K562 (cell line): ENCODE measurements at regions not wholly inside any gene's neighbourhood (a gene's known extent, or its start where the extent isn't known, plus 50 kb on each side); places are given as distances from the start of the nearest gene placed in this dataset.

Source experiments
- ATAC-seq: fragments of 200-7000 bp; cut with Tn5 transposase; 3 replicates; pipeline ENCODE4 v1.9.1; 2020; ENCODE audit warnings: moderate library complexity
- BruUV-seq: library from RNA; stranded (reverse); fragments of 400-500 nt; replicated peaks from 2 replicates; lab custom pipeline; 2021; lab: Mats Ljungman, UMichigan
- CTCF ChIA-PET: fragments of 300-600 bp; formaldehyde crosslinking; extraction: SDS; loops from one replicate; lab custom pipeline; 2021; ENCODE audit warnings: low intra/inter-chr PET ratio; lab: Yijun Ruan, JAX
- POLR2A ChIA-PET: fragments of 300-600, 350-650 bp; sonication (Branson Sonifier 250); formaldehyde crosslinking; extraction: SDS; loops from one replicate; lab custom pipeline; 2021; ENCODE audit warnings: antibody characterized with exemption, inconsistent platforms; lab: Yijun Ruan, JAX
- DNase-seq, 4 experiments: peaks; one replicate each; pipeline versions ENCODE4 v3.0.0 to v3.0.0-alpha.2; 2011 to 2018; ENCODE audit warnings: low spot score in 3 of 4, mixed read lengths in 3 of 4; ENCODE audit errors: extremely low read depth in 1 of 4
- FAIRE-seq: peaks from 2 replicates; lab custom pipeline; 2011; peaks lifted over from hg19 to GRCh38; lab: Jason Lieb, UNC
- H2AFZ ChIP-seq: 2 replicates; pipeline ENCODE4 v1.6.0; 2011; ENCODE audit warnings: low read depth, low read length, control low read depth, inconsistent platforms
- H3K27ac ChIP-seq: fragments of 200-600 bp; 3 replicates; pipeline ENCODE4 v1.8.0; 2011; ENCODE audit warnings: low read depth, mild to moderate bottlenecking, control low read depth, inconsistent platforms, low read length, moderate library complexity, mixed read lengths; ENCODE audit errors: extremely low read depth
- H3K27me3 ChIP-seq, 2 experiments: fragments of 300-600 bp in 1 of 2; 2 replicates in 1 of 2; 3 replicates in 1 of 2; pipeline versions ENCODE4 v1.6.0 to v1.8.0; 2011; ENCODE audit warnings: inconsistent platforms in 2 of 2, low read length in 2 of 2, mild to moderate bottlenecking in 1 of 2, mixed read lengths in 1 of 2, moderate library complexity in 1 of 2; ENCODE audit not compliant: control insufficient read depth in 2 of 2, insufficient read depth in 2 of 2
- H3K36me3 ChIP-seq: fragments of 300-600 bp; 3 replicates; pipeline ENCODE4 v1.8.0; 2011; ENCODE audit warnings: mild to moderate bottlenecking, low read length, inconsistent platforms; ENCODE audit not compliant: control insufficient read depth, insufficient read depth
- H3K4me1 ChIP-seq, 2 experiments: fragments of 200-600 bp in 1 of 2; replicated peaks in 1 of 2; 2 replicates in 1 of 2; 3 replicates in 1 of 2; pipeline versions ENCODE4 v1.5.1 to v1.8.0; 2011; ENCODE audit warnings: inconsistent platforms in 2 of 2, low read length in 2 of 2, mild to moderate bottlenecking in 1 of 2, mixed read lengths in 1 of 2, moderate library complexity in 1 of 2; ENCODE audit not compliant: control insufficient read depth in 2 of 2, insufficient read depth in 2 of 2
- H3K4me2 ChIP-seq: 2 replicates; pipeline ENCODE4 v1.6.1; 2011; ENCODE audit warnings: low read length, control low read depth, inconsistent platforms, mixed read lengths; ENCODE audit not compliant: insufficient read depth
- H3K4me3 ChIP-seq: fragments of 200-600 bp; sonication (generic), shearing (Covaris generic); 2 replicates; pipeline ENCODE4 v1.5.1; 2016; ENCODE audit warnings: control low read depth, inconsistent platforms
- H3K79me2 ChIP-seq: fragments of 200-600 bp; 3 replicates; pipeline ENCODE4 v1.8.0; 2011; ENCODE audit warnings: low read length, inconsistent platforms; ENCODE audit not compliant: control insufficient read depth, insufficient read depth
- H3K9ac ChIP-seq, 2 experiments: 2 replicates each; pipeline versions ENCODE4 v1.6.0 to v1.6.1; 2011; ENCODE audit warnings: low read depth in 2 of 2, low read length in 2 of 2, control low read depth in 1 of 2, inconsistent platforms in 1 of 2, mild to moderate bottlenecking in 1 of 2, mixed read lengths in 1 of 2; ENCODE audit not compliant: insufficient read depth in 1 of 2
- H3K9me1 ChIP-seq: one replicate; pipeline ENCODE4 v1.6.0; 2011; ENCODE audit warnings: inconsistent platforms, mild to moderate bottlenecking, low read length, moderate library complexity; ENCODE audit not compliant: control insufficient read depth, insufficient read depth
- H3K9me3 ChIP-seq: replicated peaks from 2 replicates; pipeline ENCODE4 v1.5.1; 2011; ENCODE audit warnings: low read depth, low read length, inconsistent platforms; ENCODE audit not compliant: control insufficient read depth, insufficient read depth
- H4K20me1 ChIP-seq: replicated peaks from 2 replicates; pipeline ENCODE4 v1.6.1; 2011; ENCODE audit warnings: low read length, inconsistent platforms, mixed read lengths; ENCODE audit not compliant: control insufficient read depth, insufficient read depth
- BCL6 ChIP-seq: fragments of 250-450 bp; sonication (Bioruptor Pico); IDR thresholded peaks from 2 replicates; pipeline ENCODE4 v1.4.0; 2020
- CHD7 ChIP-seq: fragments of 200-600 bp; sonication (generic); IDR thresholded peaks from one replicate; pipeline ENCODE4 v1.6.1; 2012; ENCODE audit warnings: mild to moderate bottlenecking, low read depth, low read length, inconsistent platforms
- NR2F6 ChIP-seq: fragments of 450-650 bp; formaldehyde crosslinking; IDR thresholded peaks from 2 replicates; pipeline ENCODE4 v1.4.0; 2020; ENCODE audit warnings: mild to moderate bottlenecking
- PHB ChIP-seq: fragments of 250-450 bp; sonication (Bioruptor Pico); IDR thresholded peaks from 2 replicates; pipeline ENCODE4 v1.5.0; 2021
- PPARD ChIP-seq: fragments of 250-450 bp; sonication (Bioruptor Pico); IDR thresholded peaks from 2 replicates; pipeline ENCODE4 v1.8.0; 2022; ENCODE audit warnings: inconsistent platforms, mild to moderate bottlenecking, moderate library complexity
- SMARCE1 ChIP-seq: fragments of 450-650 bp; IDR thresholded peaks from 2 replicates; pipeline ENCODE4 v1.7.1; 2016; ENCODE audit warnings: mild to moderate bottlenecking
- ZBTB26 ChIP-seq: fragments of 450-650 bp; formaldehyde crosslinking; IDR thresholded peaks from 2 replicates; pipeline ENCODE4 v1.4.0; 2022; ENCODE audit warnings: missing genetic modification characterization
- ZBTB49 ChIP-seq: sonication (generic); formaldehyde crosslinking; IDR thresholded peaks from 2 replicates; pipeline ENCODE4 v1.8.0; 2022; ENCODE audit warnings: missing genetic modification reagents, mild to moderate bottlenecking, borderline replicate concordance
- ZNF175 ChIP-seq: fragments of 200-800 bp; sonication (Bioruptor generic); IDR thresholded peaks from 2 replicates; pipeline ENCODE4 v1.6.1; 2016; ENCODE audit warnings: low read depth, mild to moderate bottlenecking, missing genetic modification characterization, missing compliant biosample characterization
- WGBS: fragments of 100-300 bp; shearing (Covaris generic); methylation state at CpG from one replicate; pipeline ENCODE4 v1.1.6; 2016; ENCODE audit warnings: low coverage, mixed read lengths; ENCODE audit not compliant: insufficient coverage; ENCODE audit errors: missing lambda C conversion rate; 5-methylcytosine and 5-hydroxymethylcytosine counted together
- in situ Hi-C: fragments of 300-500 bp; cut with MboI; formaldehyde crosslinking; loops from 4 replicates; pipeline ENCODE4 v1.15.0; 2018; ENCODE audit warnings: inconsistent platforms, mixed read lengths
- intact Hi-C: fragments of 100-400 bp; cut with micrococcal nuclease; formaldehyde crosslinking; loops from 2 replicates; pipeline ENCODE4 v1.14.2; 2022

- Histone ChIP-seq H3K4me3 (no peak overlapping the region), H2AFZ (no peak overlapping the region), H4K20me1 (no peaks in the 10 kb centered on the region), H3K9ac (no peak overlapping the region), H3K9me1 (no peaks in the 10 kb centered on the region), H3K27ac (no peak overlapping the region), H3K79me2 (no peaks in the 10 kb centered on the region), H3K27me3 (no peaks in the 10 kb centered on the region), H3K4me1 (no peaks in the 10 kb centered on the region), H3K36me3 (no peaks in the 10 kb centered on the region), H3K9me3 (no peaks in the 10 kb centered on the region), H3K4me2 (no peak overlapping the region)
- intact Hi-C loops (no loop called here), in situ Hi-C loops (no loop called here)
- no TSS peak for BruUV-seq
- ChIA-PET POLR2A (no interaction called here), CTCF (no interaction called here)
- ATAC-seq, result no peak
- no peak for DNase-seq
- 0% methylated on average over 1 of the region's 1 CpG for WGBS
- FAIRE-seq, result no peak
- TF ChIP-seq SMARCE1 (no peak), ZNF175 (CRISPR knock-in tag) (no peak), NR2F6 (CRISPR knock-in tag) (no peak), PPARD (CRISPR knock-in tag) (no peak), BCL6 (CRISPR knock-in tag) (no peak), PHB (CRISPR knock-in tag) (no peak), ZBTB49 (CRISPR knock-in tag) (no peak), ZBTB26 (CRISPR knock-in tag) (no peak), CHD7 (no peak)
These were observed 748.9 kb downstream of the MECOM start for GRCh38 chr3:168914662-168915061.
